Activated CD8-positive, alpha-beta memory T cell treated with anti-CD3 and anti-CD28 coated beads for 36 hours (primary cell): ENCODE measurements at regions not wholly inside any gene's neighbourhood (a gene's known extent, or its start where the extent isn't known, plus 50 kb on each side); places are given as distances from the start of the nearest gene placed in this dataset.

Experiments used
- CTCF ChIA-PET: fragments of 350-600 bp; sonication (Branson Sonifier 250); formaldehyde crosslinking; loops from one replicate; lab custom pipeline; 2021; ENCODE audit warnings: antibody characterized with exemption; lab: Charles Lee
- POLR2A ChIA-PET: fragments of 350-600 bp; sonication (Branson Sonifier 250); formaldehyde crosslinking; loops from one replicate; lab custom pipeline; 2021; ENCODE audit warnings: antibody characterized with exemption; lab: Charles Lee

- ChIA-PET POLR2A (no interaction called here), CTCF (no interaction called here)
Measured at GRCh38 chr6:139927742-139928305, 553.4 kb upstream of the CITED2 start.

- CTCF ChIA-PET: no interaction called here
- POLR2A ChIA-PET: no interaction called here
Measured at GRCh38 chr6:139927236-139927635, 552.8 kb upstream of the CITED2 start.

- ChIA-PET POLR2A (no interaction called here), CTCF (no interaction called here)
Measured at GRCh38 chr6:139926711-139927110, 552.3 kb upstream of the CITED2 start.

GRCh38 chr6:139925894-139926641 is 551.6 kb upstream of the CITED2 start:
- ChIA-PET CTCF (no interaction called here), POLR2A (no interaction called here)

- CTCF ChIA-PET: no interaction called here
- POLR2A ChIA-PET: no interaction called here
Measured at GRCh38 chr6:139923964-139924475, 549.6 kb upstream of the CITED2 start.

- ChIA-PET CTCF (no interaction called here), POLR2A (no interaction called here)
Measured at GRCh38 chr6:139922236-139922635, 547.8 kb upstream of the CITED2 start.

GRCh38 chr6:139920776-139921100 is 546.3 kb upstream of the CITED2 start:
- CTCF ChIA-PET: no interaction called here
- POLR2A ChIA-PET: no interaction called here

- ChIA-PET CTCF (no interaction called here), POLR2A (no interaction called here)
Measured at GRCh38 chr6:139920027-139920775, 545.8 kb upstream of the CITED2 start.

GRCh38 chr6:139919107-139920026 is 544.9 kb upstream of the CITED2 start:
- ChIA-PET POLR2A (no interaction called here), CTCF (no interaction called here)

GRCh38 chr6:139917951-139918630 is 543.6 kb upstream of the CITED2 start:
- POLR2A ChIA-PET: no interaction called here
- CTCF ChIA-PET: no interaction called here

GRCh38 chr6:139914910-139915309 is 540.5 kb upstream of the CITED2 start:
- ChIA-PET POLR2A (no interaction called here), CTCF (no interaction called here)

- CTCF ChIA-PET: interaction anchor here (0.5 kb wide), 1 partner anchor 1117 kb away, joined by 4 read pairs; no protein-coding TSS in a partner anchor
- POLR2A ChIA-PET: no interaction called here
Measured at GRCh38 chr6:139912735-139913400, 538.4 kb upstream of the CITED2 start.

- ChIA-PET CTCF (no interaction called here), POLR2A (no interaction called here)
Measured at GRCh38 chr6:139909992-139910391, 535.5 kb upstream of the CITED2 start.

- ChIA-PET POLR2A (no interaction called here), CTCF (no interaction called here)
Measured at GRCh38 chr6:139905404-139906052, 531.1 kb upstream of the CITED2 start.

GRCh38 chr6:139904568-139904967 is 530.1 kb upstream of the CITED2 start:
- POLR2A ChIA-PET: no interaction called here

GRCh38 chr6:139904158-139904533 is 529.7 kb upstream of the CITED2 start:
- CTCF ChIA-PET: no interaction called here
- POLR2A ChIA-PET: no interaction called here

More at GRCh38 chr6:139904568-139904967, 530.1 kb upstream of the CITED2 start:
- CTCF ChIA-PET: no interaction called here

GRCh38 chr6:139903411-139904157 is 529.1 kb upstream of the CITED2 start:
- POLR2A ChIA-PET: no interaction called here
- CTCF ChIA-PET: no interaction called here
